Keratinocyte (primary cell): ENCODE measurements at regions not wholly inside any gene's neighbourhood (a gene's known extent, or its start where the extent isn't known, plus 50 kb on each side); places are given as distances from the start of the nearest gene placed in this dataset.

ENCODE experiments used
- DNase-seq: peaks from one replicate; pipeline ENCODE4 v3.0.0-alpha.2; 2011; ENCODE audit warnings: low read depth, missing footprints, low spot score
- FAIRE-seq: peaks from 2 replicates; lab custom pipeline; 2011; peaks lifted over from hg19 to GRCh38; lab: Jason Lieb, UNC
- H2AFZ ChIP-seq: 2 replicates; pipeline ENCODE4 v1.6.0; 2012; ENCODE audit warnings: low read length, control low read depth, inconsistent platforms; ENCODE audit not compliant: control insufficient read depth
- H3K27ac ChIP-seq: 2 replicates; pipeline ENCODE4 v1.5.1; 2011; ENCODE audit warnings: low read length; ENCODE audit not compliant: control insufficient read depth, insufficient read depth
- H3K27me3 ChIP-seq: 3 replicates; pipeline ENCODE4 v1.6.0; 2011; ENCODE audit warnings: low read length; ENCODE audit not compliant: control insufficient read depth, insufficient read depth; ENCODE audit errors: extremely low read depth
- H3K36me3 ChIP-seq, 2 experiments: 2 replicates in 1 of 2; 3 replicates in 1 of 2; pipeline ENCODE4 v1.5.1; 2011; ENCODE audit warnings: low read length in 2 of 2, mild to moderate bottlenecking in 1 of 2; ENCODE audit not compliant: control insufficient read depth in 2 of 2, insufficient read depth in 2 of 2; ENCODE audit errors: extremely low read depth in 1 of 2
- H3K4me1 ChIP-seq: 3 replicates; pipeline ENCODE4 v1.5.1; 2011; ENCODE audit warnings: low read length; ENCODE audit not compliant: control insufficient read depth, insufficient read depth; ENCODE audit errors: extremely low read depth
- H3K4me2 ChIP-seq: 3 replicates; pipeline ENCODE4 v1.6.0; 2011; ENCODE audit warnings: low read depth, low read length; ENCODE audit not compliant: control insufficient read depth, insufficient read depth; ENCODE audit errors: extremely low read depth
- H3K4me3 ChIP-seq, 3 experiments: fragments of 200-600 bp in 1 of 3; sonication (generic) in 1 of 3; 2 replicates in 2 of 3; 3 replicates in 1 of 3; pipeline ENCODE4 v1.5.1; 2011 to 2016; ENCODE audit warnings: low read length in 3 of 3, mild to moderate bottlenecking in 3 of 3, control low read depth in 2 of 3, inconsistent platforms in 1 of 3, low read depth in 1 of 3, mixed read lengths in 1 of 3, mixed run types in 1 of 3, moderate library complexity in 1 of 3; ENCODE audit not compliant: control insufficient read depth in 2 of 3, insufficient read depth in 2 of 3; ENCODE audit errors: extremely low read depth in 1 of 3
- H3K79me2 ChIP-seq: 2 replicates; pipeline ENCODE4 v1.6.0; 2012; ENCODE audit warnings: low read length; ENCODE audit not compliant: control insufficient read depth, insufficient read depth
- H3K9ac ChIP-seq: 3 replicates; pipeline ENCODE4 v1.6.0; 2011; ENCODE audit warnings: low read length; ENCODE audit not compliant: control insufficient read depth, insufficient read depth; ENCODE audit errors: extremely low read depth
- H3K9me1 ChIP-seq: 3 replicates; pipeline ENCODE4 v1.6.0; 2011; ENCODE audit warnings: low read length; ENCODE audit not compliant: control insufficient read depth, insufficient read depth; ENCODE audit errors: extremely low read depth
- H3K9me3 ChIP-seq: 2 replicates; pipeline ENCODE4 v1.5.1; 2012; ENCODE audit warnings: low read depth, low read length; ENCODE audit not compliant: control insufficient read depth
- H4K20me1 ChIP-seq: 3 replicates; pipeline ENCODE4 v1.6.0; 2011; ENCODE audit warnings: low read length; ENCODE audit not compliant: control insufficient read depth, insufficient read depth; ENCODE audit errors: extremely low read depth
- EZH2 ChIP-seq: IDR thresholded peaks from one replicate; pipeline ENCODE4 v1.6.1; 2012; ENCODE audit warnings: inconsistent platforms, mild to moderate bottlenecking, low read length, moderate library complexity
- dilution Hi-C: fragments of 300-500 bp; cut with MboI; formaldehyde crosslinking; loops from one replicate; pipeline ENCODE4 v1.7.0; 2020; ENCODE audit warnings: low sequenced_read_pairs; ENCODE audit not compliant: extremely low pct_ligation_motif_present
- TF ChIP-seq, protein P1 (sequence below), 3 experiments: IDR thresholded peaks in 1 of 3; conservative IDR thresholded peaks in 1 of 3; optimal IDR thresholded peaks in 1 of 3; 2 replicates in 2 of 3; 3 replicates in 1 of 3; pipeline versions ENCODE3 to v1.5.1; 2011; ENCODE audit warnings: low read length in 3 of 3, mild to moderate bottlenecking in 3 of 3, moderate library complexity in 2 of 3, control low read depth in 1 of 3, inconsistent platforms in 1 of 3; ENCODE audit not compliant: insufficient read depth in 2 of 3; ENCODE audit errors: extremely low read depth in 1 of 3

GRCh38 chr1:101605878-101606277 lies 369.1 kb downstream of the S1PR1 start:
- H3K4me2 ChIP-seq: no peak overlapping the region
- no peaks in the 10 kb centered on the region for H3K79me2 ChIP-seq
- H3K27ac ChIP-seq: no peak overlapping the region
- H3K9me3 ChIP-seq: no peaks in the 10 kb centered on the region
- dilution Hi-C loops: no loop called here
- H3K27me3 ChIP-seq: no peaks in the 10 kb centered on the region
- H3K36me3 ChIP-seq: no peaks in the 10 kb centered on the region
- H4K20me1 ChIP-seq: no peaks in the 10 kb centered on the region
- H3K4me1 ChIP-seq: no peaks in the 10 kb centered on the region
- no peak overlapping the region for H3K9ac ChIP-seq
- DNase-seq (no peak), FAIRE-seq (no peak)
- no peak for TF ChIP-seq EZH2
- TF ChIP-seq, protein P1, sequence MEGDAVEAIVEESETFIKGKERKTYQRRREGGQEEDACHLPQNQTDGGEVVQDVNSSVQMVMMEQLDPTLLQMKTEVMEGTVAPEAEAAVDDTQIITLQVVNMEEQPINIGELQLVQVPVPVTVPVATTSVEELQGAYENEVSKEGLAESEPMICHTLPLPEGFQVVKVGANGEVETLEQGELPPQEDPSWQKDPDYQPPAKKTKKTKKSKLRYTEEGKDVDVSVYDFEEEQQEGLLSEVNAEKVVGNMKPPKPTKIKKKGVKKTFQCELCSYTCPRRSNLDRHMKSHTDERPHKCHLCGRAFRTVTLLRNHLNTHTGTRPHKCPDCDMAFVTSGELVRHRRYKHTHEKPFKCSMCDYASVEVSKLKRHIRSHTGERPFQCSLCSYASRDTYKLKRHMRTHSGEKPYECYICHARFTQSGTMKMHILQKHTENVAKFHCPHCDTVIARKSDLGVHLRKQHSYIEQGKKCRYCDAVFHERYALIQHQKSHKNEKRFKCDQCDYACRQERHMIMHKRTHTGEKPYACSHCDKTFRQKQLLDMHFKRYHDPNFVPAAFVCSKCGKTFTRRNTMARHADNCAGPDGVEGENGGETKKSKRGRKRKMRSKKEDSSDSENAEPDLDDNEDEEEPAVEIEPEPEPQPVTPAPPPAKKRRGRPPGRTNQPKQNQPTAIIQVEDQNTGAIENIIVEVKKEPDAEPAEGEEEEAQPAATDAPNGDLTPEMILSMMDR (optimal IDR thresholded peaks at IDR 0.05 in 1 of 3, IDR thresholded peaks at IDR 0.05 in 1 of 3, conservative IDR thresholded peaks at IDR 0.05 in 1 of 3; ENCODE audit: extremely low read depth in 1 of 3, insufficient read depth in 2 of 3, low read length in 3 of 3): no peak
- H3K9me1 ChIP-seq: no peaks in the 10 kb centered on the region
- H2AFZ ChIP-seq: no peak overlapping the region
- no peak overlapping the region for H3K4me3 ChIP-seq

DNA sequence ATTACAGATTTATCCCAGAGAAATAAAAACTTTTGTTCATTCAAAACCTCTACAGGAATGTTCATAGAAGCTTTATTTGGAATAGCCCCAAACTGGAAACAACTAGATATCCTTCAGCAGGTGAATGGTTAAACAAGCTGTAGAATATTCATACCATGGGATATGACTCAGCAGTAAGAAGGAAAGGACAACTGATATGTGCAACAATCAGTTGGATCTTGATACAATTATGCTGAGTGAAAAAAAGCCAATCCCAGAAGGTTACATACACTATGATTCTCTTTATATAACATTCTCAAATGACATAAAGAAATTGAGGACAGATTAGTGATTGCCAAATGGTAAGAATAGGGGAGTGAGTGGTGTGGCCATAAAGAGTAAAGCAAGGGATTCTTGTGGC lies 376.7 kb downstream of the S1PR1 start:
- Histone ChIP-seq H3K4me2 (no peak overlapping the region), H3K9ac (no peak overlapping the region), H3K9me1 (no peaks in the 10 kb centered on the region), H3K9me3 (no peaks in the 10 kb centered on the region), H3K27ac (no peak overlapping the region), H3K4me1 (no peaks in the 10 kb centered on the region), H3K36me3 (no peaks in the 10 kb centered on the region), H4K20me1 (no peaks in the 10 kb centered on the region), H2AFZ (no peak overlapping the region), H3K27me3 (no peaks in the 10 kb centered on the region), H3K4me3 (no peak overlapping the region), H3K79me2 (no peaks in the 10 kb centered on the region)
- dilution Hi-C loops: no loop called here
- no peak for FAIRE-seq
- DNase-seq: no peak
- TF ChIP-seq EZH2: no peak
- TF ChIP-seq, protein P1 (optimal IDR thresholded peaks at IDR 0.05 in 1 of 3, IDR thresholded peaks at IDR 0.05 in 1 of 3, conservative IDR thresholded peaks at IDR 0.05 in 1 of 3; ENCODE audit: extremely low read depth in 1 of 3, insufficient read depth in 2 of 3, low read length in 3 of 3): no peak
